COLO668 (cell line): ENCODE measurements at regions not wholly inside any gene's neighbourhood (a gene's known extent, or its start where the extent isn't known, plus 50 kb on each side); places are given as distances from the start of the nearest gene placed in this dataset.

Experiments
- DNase-seq: peaks from one replicate; lab custom pipeline; 2025; ENCODE audit not compliant: unreplicated experiment; lab: John Stamatoyannopoulos, UW

DNA sequence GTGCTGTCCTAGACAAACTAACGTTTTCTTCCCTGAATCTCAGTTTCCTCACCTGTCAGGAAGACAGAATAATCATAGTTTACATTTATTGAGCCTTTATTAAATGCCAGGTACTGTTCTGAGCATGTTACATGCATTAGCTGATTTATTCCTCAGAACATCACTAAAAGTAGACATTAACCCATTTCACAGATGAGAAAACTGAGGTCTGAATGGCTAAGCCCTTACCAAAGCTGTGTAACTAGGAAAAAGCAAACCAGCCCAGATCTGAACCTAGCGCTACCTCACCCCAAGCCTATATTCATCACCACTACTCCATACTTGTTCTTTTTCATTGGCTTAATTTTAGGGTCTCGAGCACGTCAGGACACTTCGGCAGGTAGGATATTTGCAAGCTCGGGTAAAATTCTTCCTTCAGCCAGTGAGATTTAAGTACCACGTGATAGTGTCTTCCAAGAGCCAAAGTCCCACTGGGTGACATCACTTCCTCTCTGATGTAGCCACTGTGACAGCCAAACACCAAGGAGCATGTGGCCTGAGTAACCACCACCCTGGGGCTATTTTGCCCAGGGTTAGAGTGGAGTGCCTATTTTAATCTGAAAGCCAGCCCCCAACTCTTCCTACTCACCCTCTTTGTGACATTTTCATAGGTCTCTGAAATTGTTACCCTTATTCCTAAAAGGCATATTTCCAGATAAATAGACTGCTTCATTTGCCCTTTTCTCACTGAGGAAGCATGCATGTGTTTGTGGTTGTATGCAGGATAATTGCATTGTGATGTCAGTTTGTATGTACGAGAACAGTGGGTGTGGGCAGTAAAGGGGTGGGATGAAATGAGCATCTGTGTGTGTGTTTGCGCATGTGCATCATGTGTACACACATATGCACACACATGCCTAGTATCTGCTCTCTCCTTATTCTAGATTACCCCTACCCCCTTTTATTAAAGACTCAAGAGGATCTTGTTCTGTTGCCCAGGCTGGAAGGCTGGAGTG, 62.2 kb upstream of the WSCD2 start:
- DNase-seq = no peak

DNA sequence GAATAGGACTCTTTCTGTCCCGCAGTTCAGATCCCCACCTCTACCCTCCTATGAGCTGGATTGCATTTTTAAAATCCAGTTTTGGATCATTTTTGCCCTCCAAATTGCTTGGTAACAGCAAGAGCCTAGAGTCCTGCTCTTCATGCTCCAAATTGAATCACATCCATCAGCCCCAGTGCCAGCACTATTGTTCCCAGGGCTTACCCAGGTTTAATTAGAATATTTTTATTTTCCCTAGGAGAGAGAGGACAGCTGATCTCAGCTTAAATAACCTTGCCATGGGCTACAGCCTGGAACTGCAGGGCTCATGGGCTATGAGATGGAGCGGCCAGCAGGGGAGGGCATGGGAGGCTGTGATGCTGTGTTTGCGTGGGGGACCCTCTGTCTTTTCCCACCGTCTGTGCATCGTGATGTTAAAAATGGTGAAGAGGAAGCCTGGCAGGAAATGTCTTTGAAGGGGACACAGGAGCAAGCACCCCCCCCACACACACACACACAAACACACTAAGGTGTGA, 59.4 kb upstream of the WSCD2 start:
- DNase-seq = no peak

DNA sequence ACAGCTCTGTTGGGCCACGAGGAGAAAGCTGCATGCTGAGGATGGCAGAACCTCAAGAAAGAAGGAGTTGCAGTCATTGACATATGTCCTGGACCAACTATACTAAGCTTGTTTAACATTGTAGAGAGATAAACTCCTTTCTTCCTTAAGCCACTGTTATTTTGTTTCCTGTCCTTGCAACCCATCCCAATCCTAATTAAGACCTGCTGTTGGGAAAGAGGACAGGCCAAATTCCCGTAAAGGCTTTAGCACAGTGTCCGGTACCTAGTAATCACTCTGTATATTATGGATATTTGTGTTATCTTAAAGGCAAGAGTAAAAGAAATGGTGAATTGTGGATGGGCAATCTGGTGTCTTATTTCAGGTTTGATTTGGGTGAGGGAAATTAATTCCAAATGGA, 53.5 kb upstream of the WSCD2 start:
- DNase-seq = no peak

DNA sequence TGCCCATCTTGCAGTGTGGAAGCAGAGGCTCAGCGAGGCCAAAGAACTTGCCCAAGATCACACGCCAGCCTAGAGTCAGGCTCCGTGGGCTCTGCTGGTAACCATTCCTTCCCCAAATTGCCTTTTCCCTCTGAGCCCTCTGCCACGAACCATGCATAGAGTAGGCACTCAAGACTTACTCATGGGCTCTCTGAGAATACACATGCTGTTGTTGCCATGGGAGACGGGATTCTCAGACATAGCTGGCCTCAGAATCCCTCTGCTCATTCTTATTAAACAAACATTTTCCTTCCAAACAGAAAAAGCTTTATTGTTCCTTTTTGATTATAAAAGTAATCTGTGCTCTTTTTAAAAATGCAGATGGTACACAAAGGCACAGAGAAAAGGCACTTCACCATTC, 52.5 kb upstream of the WSCD2 start:
- no peak for DNase-seq

DNA sequence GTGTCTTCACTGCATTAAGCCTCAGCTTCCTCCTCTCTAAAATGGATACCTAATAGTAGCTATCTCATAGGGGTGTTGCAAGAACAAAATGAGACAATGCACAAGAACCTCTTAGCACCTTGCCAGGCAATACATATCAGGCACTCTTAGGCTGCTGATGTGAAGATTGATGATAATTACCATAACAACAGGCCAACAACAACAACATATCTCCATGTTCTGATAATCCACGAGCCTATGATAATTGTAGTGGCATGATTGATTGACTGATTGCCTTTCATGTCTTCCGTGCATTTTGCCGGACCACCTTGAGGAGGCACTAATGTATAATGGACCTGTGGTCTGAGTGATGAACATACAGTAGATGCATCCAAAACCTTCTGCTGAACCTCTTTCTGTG, 50.7 kb upstream of the WSCD2 start:
- DNase-seq = no peak
